GM23248 (cell line): ENCODE measurements at regions not wholly inside any gene's neighbourhood (a gene's known extent, or its start where the extent isn't known, plus 50 kb on each side); places are given as distances from the start of the nearest gene placed in this dataset.

ENCODE experiments used
- EZH2 ChIP-seq: fragments of 200-600 bp; sonication (generic); IDR thresholded peaks from 2 replicates; pipeline ENCODE4 v1.6.1; 2018; ENCODE audit warnings: antibody characterized with exemption, mild to moderate bottlenecking; ENCODE audit not compliant: insufficient read depth, poor library complexity, severe bottlenecking
- EZH2phosphoT487 ChIP-seq: fragments of 200-600 bp; sonication (generic); IDR thresholded peaks from 2 replicates; pipeline ENCODE4 v1.6.1; 2018; ENCODE audit warnings: antibody characterized with exemption, moderate library complexity, mild to moderate bottlenecking, low read depth; ENCODE audit not compliant: insufficient read depth

- TF ChIP-seq EZH2 (no peak), EZH2phosphoT487 (no peak)
Observed at GRCh38 chr15:92527197-92527596, 128.4 kb downstream of the FAM174B start.
